Lower leg skin (tissue), 4 donors: ENCODE measurements at regions not wholly inside any gene's neighbourhood (a gene's known extent, or its start where the extent isn't known, plus 50 kb on each side); places are given as distances from the start of the nearest gene placed in this dataset.

Experiments used
- DNase-seq, 2 donors: peaks; one replicate each; pipeline ENCODE4 v3.0.0-alpha.2; 2019; ENCODE audit warnings: low spot score in 2 of 2
- H3K4me3 ChIP-seq: fragments of 200-600 bp; sonication (generic); 2 replicates; pipeline ENCODE4 v1.5.1; 2017; ENCODE audit warnings: mild to moderate bottlenecking, low read depth; ENCODE audit not compliant: poor library complexity, severe bottlenecking
- POLR2A ChIP-seq, 2 donors: fragments of 450-650 bp; IDR thresholded peaks; one replicate each; pipeline ENCODE4 v1.6.1; 2016 to 2017; ENCODE audit warnings: antibody characterized with exemption in 2 of 2, mild to moderate bottlenecking in 1 of 2, moderate library complexity in 1 of 2
- WGBS, 2 donors: methylation state at CpG; one replicate each; pipeline ENCODE4 v1.1.5; 2018; 5-methylcytosine and 5-hydroxymethylcytosine counted together
- intact Hi-C: fragments of 100-400 bp; cut with DNase I; formaldehyde crosslinking; loops from one replicate; pipeline ENCODE4 v1.15.0; 2023; ENCODE audit warnings: low total_unique reads
- TF ChIP-seq, protein P1 (sequence below), 3 donors: fragments of 450-650 bp; IDR thresholded peaks; one replicate each; pipeline ENCODE4 v1.5.1; 2016; ENCODE audit warnings: antibody characterized with exemption in 3 of 3, mild to moderate bottlenecking in 3 of 3, moderate library complexity in 2 of 3

GRCh38 chr10:20641605-20642004 is 255.5 kb downstream of the NEBL start:
- intact Hi-C loops, result no loop called here
- DNase-seq, result no peak
- H3K4me3 ChIP-seq, result no peak overlapping the region
- 89 to 91% methylated on average over 4 of the region's 4 CpGs for WGBS, 2 donors
- TF ChIP-seq POLR2A (IDR thresholded peaks at IDR 0.05), result no peak
- TF ChIP-seq, protein P1, sequence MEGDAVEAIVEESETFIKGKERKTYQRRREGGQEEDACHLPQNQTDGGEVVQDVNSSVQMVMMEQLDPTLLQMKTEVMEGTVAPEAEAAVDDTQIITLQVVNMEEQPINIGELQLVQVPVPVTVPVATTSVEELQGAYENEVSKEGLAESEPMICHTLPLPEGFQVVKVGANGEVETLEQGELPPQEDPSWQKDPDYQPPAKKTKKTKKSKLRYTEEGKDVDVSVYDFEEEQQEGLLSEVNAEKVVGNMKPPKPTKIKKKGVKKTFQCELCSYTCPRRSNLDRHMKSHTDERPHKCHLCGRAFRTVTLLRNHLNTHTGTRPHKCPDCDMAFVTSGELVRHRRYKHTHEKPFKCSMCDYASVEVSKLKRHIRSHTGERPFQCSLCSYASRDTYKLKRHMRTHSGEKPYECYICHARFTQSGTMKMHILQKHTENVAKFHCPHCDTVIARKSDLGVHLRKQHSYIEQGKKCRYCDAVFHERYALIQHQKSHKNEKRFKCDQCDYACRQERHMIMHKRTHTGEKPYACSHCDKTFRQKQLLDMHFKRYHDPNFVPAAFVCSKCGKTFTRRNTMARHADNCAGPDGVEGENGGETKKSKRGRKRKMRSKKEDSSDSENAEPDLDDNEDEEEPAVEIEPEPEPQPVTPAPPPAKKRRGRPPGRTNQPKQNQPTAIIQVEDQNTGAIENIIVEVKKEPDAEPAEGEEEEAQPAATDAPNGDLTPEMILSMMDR (IDR thresholded peaks at IDR 0.05), result no peak

- TF ChIP-seq, protein P1 (IDR thresholded peaks at IDR 0.05), result no peak
- TF ChIP-seq POLR2A (IDR thresholded peaks at IDR 0.05), result no peak
- intact Hi-C loops, result no loop called here
- H3K4me3 ChIP-seq, result no peak overlapping the region
- no peak for DNase-seq
These were observed 261.5 kb downstream of the NEBL start for GRCh38 chr10:20635570-20635969.

DNA sequence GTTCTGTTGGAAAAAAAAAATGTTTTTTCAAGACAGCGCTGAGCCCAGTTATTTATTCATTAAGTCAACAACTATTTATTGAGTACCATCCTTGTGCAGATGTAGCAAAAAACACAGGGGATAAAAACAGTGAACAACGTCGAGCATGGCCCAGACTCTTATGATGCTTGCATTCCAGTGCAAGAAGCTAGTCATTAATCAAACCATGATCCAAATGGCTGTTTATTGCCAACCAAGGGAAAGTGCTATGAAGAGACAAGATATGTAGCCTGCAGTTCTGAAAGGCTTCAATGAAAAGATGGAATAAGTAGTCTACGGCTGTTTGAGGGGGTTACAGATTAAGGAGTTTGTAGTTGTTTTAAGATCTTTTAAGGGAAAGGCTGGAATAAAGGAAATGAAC is 262.3 kb downstream of the NEBL start:
- no peak for DNase-seq
- TF ChIP-seq POLR2A (IDR thresholded peaks at IDR 0.05), result no peak
- TF ChIP-seq, protein P1 (IDR thresholded peaks at IDR 0.05), result no peak
- no peak overlapping the region for H3K4me3 ChIP-seq
- 53 to 55% methylated on average over 4 of the region's 4 CpGs for WGBS, 2 donors
- intact Hi-C loops, result no loop called here

- 82% methylated on average over 4 of the region's 4 CpGs for WGBS, 2 donors
- no peak for TF ChIP-seq POLR2A (IDR thresholded peaks at IDR 0.05)
- TF ChIP-seq, protein P1 (IDR thresholded peaks at IDR 0.05), result no peak
- no peak for DNase-seq
- intact Hi-C loops, result no loop called here
- H3K4me3 ChIP-seq, result no peak overlapping the region
These were observed 263.4 kb downstream of the NEBL start for GRCh38 chr10:20633714-20634113.

- TF ChIP-seq, protein P1 (IDR thresholded peaks at IDR 0.05), result no peak
- 86 to 88% methylated on average over 2 of the region's 2 CpGs for WGBS, 2 donors
- DNase-seq, result no peak
- intact Hi-C loops, result no loop called here
- no peak overlapping the region for H3K4me3 ChIP-seq
These were observed 264.4 kb downstream of the NEBL start for GRCh38 chr10:20632696-20633095.

- intact Hi-C loops, result no loop called here
- 84 to 91% methylated on average over 1 of the region's 1 CpG for WGBS, 2 donors
- TF ChIP-seq, protein P1 (IDR thresholded peaks at IDR 0.05), result no peak
- no peak for TF ChIP-seq POLR2A (IDR thresholded peaks at IDR 0.05)
- H3K4me3 ChIP-seq, result no peak overlapping the region
- no peak for DNase-seq
These were observed 265.9 kb downstream of the NEBL start for GRCh38 chr10:20631229-20631628.
